ENCODE measurements at regions not wholly inside any gene's neighbourhood (a gene's known extent, or its start where the extent isn't known, plus 50 kb on each side); places are given as distances from the start of the nearest gene placed in this dataset.

DNA sequence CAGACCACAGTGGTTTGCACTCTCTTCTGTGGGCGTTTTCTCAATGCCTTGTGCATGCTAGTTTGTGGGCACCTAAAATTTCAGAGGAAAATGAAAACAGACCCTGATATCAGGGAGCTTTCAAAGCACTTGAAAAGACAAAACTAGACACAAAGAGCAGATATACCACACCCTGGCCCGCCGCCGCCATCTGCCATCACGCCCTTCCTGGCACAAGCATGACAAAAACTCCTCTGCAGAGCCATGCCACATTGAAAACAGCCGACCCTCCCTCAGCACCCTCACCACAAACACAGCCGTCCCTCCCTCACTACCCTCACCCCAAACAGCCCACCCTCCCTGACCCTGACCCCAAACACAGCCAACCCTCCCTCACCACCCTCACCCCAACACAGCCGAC is 84.8 kb upstream of the RAB6C start:
- DNase-seq: no peak
- H3K4me2 ChIP-seq (ENCODE audit: low read depth, low read length): no peak overlapping the region
- no peak overlapping the region for H2AFZ ChIP-seq (ENCODE audit: low read length)
- no peak overlapping the region for H3K27ac ChIP-seq (ENCODE audit: low read length)
- H4K20me1 ChIP-seq (ENCODE audit: insufficient read depth, low read length): no peaks in the 10 kb centered on the region
- no peak overlapping the region for H3K4me3 ChIP-seq (ENCODE audit: low read length)
- no peaks in the 10 kb centered on the region for H3K27me3 ChIP-seq (replicated peaks; ENCODE audit: insufficient read depth, low read length)
- TF ChIP-seq EZH2phosphoT487 (IDR thresholded peaks at IDR 0.05; ENCODE audit: low read length): no peak
- TF ChIP-seq, protein P1, sequence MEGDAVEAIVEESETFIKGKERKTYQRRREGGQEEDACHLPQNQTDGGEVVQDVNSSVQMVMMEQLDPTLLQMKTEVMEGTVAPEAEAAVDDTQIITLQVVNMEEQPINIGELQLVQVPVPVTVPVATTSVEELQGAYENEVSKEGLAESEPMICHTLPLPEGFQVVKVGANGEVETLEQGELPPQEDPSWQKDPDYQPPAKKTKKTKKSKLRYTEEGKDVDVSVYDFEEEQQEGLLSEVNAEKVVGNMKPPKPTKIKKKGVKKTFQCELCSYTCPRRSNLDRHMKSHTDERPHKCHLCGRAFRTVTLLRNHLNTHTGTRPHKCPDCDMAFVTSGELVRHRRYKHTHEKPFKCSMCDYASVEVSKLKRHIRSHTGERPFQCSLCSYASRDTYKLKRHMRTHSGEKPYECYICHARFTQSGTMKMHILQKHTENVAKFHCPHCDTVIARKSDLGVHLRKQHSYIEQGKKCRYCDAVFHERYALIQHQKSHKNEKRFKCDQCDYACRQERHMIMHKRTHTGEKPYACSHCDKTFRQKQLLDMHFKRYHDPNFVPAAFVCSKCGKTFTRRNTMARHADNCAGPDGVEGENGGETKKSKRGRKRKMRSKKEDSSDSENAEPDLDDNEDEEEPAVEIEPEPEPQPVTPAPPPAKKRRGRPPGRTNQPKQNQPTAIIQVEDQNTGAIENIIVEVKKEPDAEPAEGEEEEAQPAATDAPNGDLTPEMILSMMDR (IDR thresholded peaks at IDR 0.05; ENCODE audit: low read length): no peak
- no peak for TF ChIP-seq EZH2 (optimal IDR thresholded peaks at IDR 0.05; ENCODE audit: low read depth, low read length)
- no peaks in the 10 kb centered on the region for H3K9me2 ChIP-seq (replicated peaks; ENCODE audit: insufficient read depth, low read length)
- no peaks in the 10 kb centered on the region for H3K4me1 ChIP-seq (ENCODE audit: low read length)
- H3K9ac ChIP-seq (ENCODE audit: low read length): no peak overlapping the region
- H3K9me3 ChIP-seq (replicated peaks; ENCODE audit: insufficient read depth, low read length): no peaks in the 10 kb centered on the region
- no peaks in the 10 kb centered on the region for H3K36me3 ChIP-seq (replicated peaks; ENCODE audit: insufficient read depth, low read length)
- H3F3A ChIP-seq (ENCODE audit: insufficient read depth, low read length): no peaks in the 10 kb centered on the region
- H3K79me2 ChIP-seq (ENCODE audit: low read length): no peaks in the 10 kb centered on the region

GRCh38 chr2:129895061-129895460 is 84.4 kb upstream of the RAB6C start:
- Histone ChIP-seq H3K4me3 (ENCODE audit: low read length) (no peak overlapping the region), H3K27ac (ENCODE audit: low read length) (no peak overlapping the region), H3F3A (ENCODE audit: insufficient read depth, low read length) (no peaks in the 10 kb centered on the region), H3K27me3 (replicated peaks; ENCODE audit: insufficient read depth, low read length) (no peaks in the 10 kb centered on the region), H3K36me3 (replicated peaks; ENCODE audit: insufficient read depth, low read length) (no peaks in the 10 kb centered on the region), H2AFZ (ENCODE audit: low read length) (no peak overlapping the region), H3K9me3 (replicated peaks; ENCODE audit: insufficient read depth, low read length) (no peaks in the 10 kb centered on the region), H4K20me1 (ENCODE audit: insufficient read depth, low read length) (no peaks in the 10 kb centered on the region), H3K4me1 (ENCODE audit: low read length) (no peaks in the 10 kb centered on the region), H3K4me2 (ENCODE audit: low read depth, low read length) (no peak overlapping the region), H3K9me2 (replicated peaks; ENCODE audit: insufficient read depth, low read length) (no peaks in the 10 kb centered on the region), H3K79me2 (ENCODE audit: low read length) (no peaks in the 10 kb centered on the region), H3K9ac (ENCODE audit: low read length) (no peak overlapping the region)
- no peak for DNase-seq
- TF ChIP-seq EZH2phosphoT487 (IDR thresholded peaks at IDR 0.05; ENCODE audit: low read length) (no peak), EZH2 (optimal IDR thresholded peaks at IDR 0.05; ENCODE audit: low read depth, low read length) (no peak)
- TF ChIP-seq, protein P1 (IDR thresholded peaks at IDR 0.05; ENCODE audit: low read length): no peak

- TF ChIP-seq, protein P1 (IDR thresholded peaks at IDR 0.05; ENCODE audit: low read length): no peak
- TF ChIP-seq EZH2 (optimal IDR thresholded peaks at IDR 0.05; ENCODE audit: low read depth, low read length) (no peak), EZH2phosphoT487 (IDR thresholded peaks at IDR 0.05; ENCODE audit: low read length) (no peak)
- Histone ChIP-seq H4K20me1 (ENCODE audit: insufficient read depth, low read length) (no peaks in the 10 kb centered on the region), H3K4me1 (ENCODE audit: low read length) (no peaks in the 10 kb centered on the region), H3K79me2 (ENCODE audit: low read length) (no peaks in the 10 kb centered on the region), H3K36me3 (replicated peaks; ENCODE audit: insufficient read depth, low read length) (no peaks in the 10 kb centered on the region), H3K9me2 (replicated peaks; ENCODE audit: insufficient read depth, low read length) (no peaks in the 10 kb centered on the region), H2AFZ (ENCODE audit: low read length) (no peak overlapping the region), H3K4me2 (ENCODE audit: low read depth, low read length) (no peak overlapping the region), H3K4me3 (ENCODE audit: low read length) (no peak overlapping the region), H3K9me3 (replicated peaks; ENCODE audit: insufficient read depth, low read length) (no peaks in the 10 kb centered on the region), H3K27ac (ENCODE audit: low read length) (no peak overlapping the region), H3F3A (ENCODE audit: insufficient read depth, low read length) (no peaks in the 10 kb centered on the region), H3K9ac (ENCODE audit: low read length) (no peak overlapping the region), H3K27me3 (replicated peaks; ENCODE audit: insufficient read depth, low read length) (no peaks in the 10 kb centered on the region)
- no peak for DNase-seq
These were observed 83.9 kb upstream of the RAB6C start for GRCh38 chr2:129895526-129896082.
